SHP77 (cell line): ENCODE measurements at regions not wholly inside any gene's neighbourhood (a gene's known extent, or its start where the extent isn't known, plus 50 kb on each side); places are given as distances from the start of the nearest gene placed in this dataset.
A peak's percentile ranks its signal among the peaks of the same experiment; 100 is the strongest.
"Not testable (repeated sequence)": the region's sequence is repeated elsewhere in the genome, so short reads cannot be mapped to it uniquely, and the experiment has no call there.

Experiments
- DNase-seq, 2 experiments: peaks; one replicate each; lab custom pipeline; 2025; lab: John Stamatoyannopoulos, UW

- DNase-seq: no peak
Observed at GRCh38 chr6:27674882-27675281, 202.0 kb upstream of the ZNF184 start.

GRCh38 chr6:27672113-27672799, 199.4 kb upstream of the ZNF184 start:
- peak; percentile 80 to 85 for DNase-seq

DNA sequence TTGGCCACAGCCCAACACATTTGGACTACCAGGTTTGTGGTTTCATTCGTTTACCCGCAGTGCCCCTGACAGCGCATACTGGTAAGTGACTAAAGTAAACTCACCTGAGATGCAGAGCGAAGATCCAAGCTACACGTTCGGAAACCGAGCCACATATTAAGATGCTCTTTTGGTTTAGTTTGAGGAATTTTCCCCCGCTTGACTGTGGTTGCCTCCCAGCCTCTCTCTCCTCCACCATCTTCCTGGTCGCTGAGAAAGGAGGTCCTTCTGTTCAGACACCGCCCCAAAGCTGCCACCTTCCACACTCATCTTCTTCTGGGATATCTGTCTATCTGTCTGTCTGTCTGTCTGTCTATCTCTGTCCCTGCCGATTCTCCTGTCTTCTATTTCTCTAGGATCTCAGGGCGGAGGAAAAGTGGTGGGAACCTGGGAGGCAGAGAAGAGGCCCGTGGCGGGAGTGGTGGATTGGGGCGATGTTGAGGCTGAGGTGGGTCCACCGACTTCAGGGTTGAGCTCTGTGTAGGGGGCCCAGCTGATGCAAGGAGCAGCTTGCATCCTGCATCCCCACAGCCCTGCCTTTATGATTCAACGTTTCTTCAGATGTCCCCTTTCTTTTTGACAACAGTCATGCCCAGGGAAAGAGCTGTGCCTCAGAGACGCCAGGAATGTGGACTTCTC, 196.9 kb upstream of the ZNF184 start:
- peak in 1 of 2 experiments; percentile 35 for DNase-seq

- DNase-seq: no peak
Observed at GRCh38 chr6:27669295-27669623, 196.4 kb upstream of the ZNF184 start.

DNA sequence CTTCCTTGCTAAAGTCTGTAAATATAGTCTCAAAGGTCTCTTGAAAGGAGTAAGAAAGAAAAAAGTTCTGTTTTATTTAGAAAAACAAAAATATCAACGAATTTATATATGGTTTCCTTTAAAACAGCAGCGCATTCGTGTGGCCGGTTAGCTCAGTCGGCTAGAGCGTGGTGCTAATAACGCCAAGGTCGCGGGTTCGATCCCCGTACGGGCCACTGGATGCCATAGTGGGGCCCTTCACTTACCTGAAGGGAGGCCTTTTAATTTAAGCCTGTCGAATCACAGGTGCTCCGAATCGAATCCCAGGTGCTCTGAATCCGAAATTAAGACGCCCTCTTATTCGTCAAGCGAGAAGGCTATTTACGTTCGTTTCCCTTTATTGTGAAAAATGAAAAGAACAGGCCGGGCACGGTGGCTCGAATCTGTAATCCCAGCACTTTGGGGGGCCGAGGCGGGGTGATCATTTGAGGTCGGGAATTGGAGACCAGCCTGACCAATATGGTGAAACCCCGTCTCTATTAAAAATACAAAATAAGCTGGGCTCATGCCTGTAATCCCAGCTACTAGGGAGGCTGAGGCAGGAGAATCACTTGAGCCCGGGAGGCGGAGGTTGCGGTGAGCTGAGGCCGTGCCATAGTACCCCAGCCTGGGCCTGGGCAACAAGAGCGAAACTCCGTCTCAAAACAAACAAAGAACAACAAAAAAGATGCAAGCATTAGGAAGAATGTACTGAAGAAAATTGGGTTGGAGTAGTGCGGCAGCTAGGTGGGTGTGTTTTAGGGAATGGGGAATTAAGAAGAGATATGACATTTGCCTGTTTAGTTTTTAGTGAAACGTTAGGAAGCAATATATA, 195.8 kb upstream of the ZNF184 start:
- peak; percentile 35 to 73 for DNase-seq

DNA sequence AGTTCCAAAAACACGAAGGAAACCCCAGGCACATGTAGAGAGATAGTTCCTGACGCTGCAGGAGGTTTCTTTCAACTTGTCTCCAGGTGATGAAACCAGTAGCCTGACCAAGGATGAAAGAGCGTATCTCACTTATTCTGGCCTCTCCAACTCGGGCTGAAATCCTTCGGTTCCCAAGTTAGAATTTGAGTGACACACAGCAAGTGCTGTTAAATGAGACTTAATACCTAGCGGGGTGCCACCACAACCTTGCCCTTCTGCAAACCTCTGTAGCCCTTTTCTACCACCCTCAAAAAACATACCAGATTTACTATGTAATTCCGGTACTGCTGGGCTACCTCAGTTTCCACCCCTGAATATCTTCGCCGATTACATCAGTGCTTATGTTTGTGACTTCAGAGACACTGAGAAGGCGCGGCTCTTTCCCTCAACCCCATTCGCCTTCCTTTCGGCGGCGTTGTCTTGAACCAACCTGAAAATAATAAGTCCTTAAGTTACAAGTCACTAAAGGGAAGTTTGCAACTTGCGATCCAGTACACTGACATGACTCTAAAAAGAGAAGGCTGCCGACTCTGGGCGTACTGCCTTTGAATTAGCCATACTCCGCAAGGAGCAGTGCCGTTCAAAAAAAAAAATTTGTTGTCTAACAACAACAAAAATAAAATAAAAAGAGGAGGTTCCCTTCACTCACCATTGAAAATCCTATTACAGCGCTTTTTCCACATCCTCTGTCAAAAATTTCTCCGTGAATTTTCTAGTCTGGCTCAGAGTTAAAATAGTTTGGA, 194.9 kb upstream of the ZNF184 start:
- no peak for DNase-seq

DNA sequence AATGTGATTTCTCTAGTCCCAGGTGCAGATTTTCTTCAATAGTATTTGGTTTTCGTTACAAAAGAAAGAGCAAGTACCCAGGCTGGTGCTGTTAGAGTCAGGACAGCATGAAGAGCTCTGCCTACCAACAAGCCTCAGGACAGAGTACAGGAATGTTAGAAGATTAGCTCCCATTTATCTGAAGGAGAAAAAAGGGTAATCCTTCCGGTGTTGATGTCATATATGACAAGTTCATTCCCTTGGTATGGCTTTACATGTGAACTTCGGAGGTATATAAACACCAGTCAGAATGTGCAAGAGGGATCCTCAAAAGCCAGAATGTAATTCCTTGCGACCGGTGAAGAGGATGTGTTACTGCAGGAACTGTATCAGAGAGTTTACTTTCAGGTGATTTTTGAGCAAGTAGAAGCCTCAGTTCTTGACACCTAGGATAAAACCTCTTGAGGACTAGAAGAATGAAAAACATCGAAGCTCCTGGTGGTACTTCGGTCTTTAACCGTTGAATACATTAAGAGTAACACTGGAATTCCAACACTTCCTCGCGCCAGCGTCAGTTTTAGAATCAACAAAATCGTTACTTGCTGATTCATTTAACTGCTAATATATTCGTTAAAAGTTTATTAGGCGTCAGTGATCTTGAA, 194.2 kb upstream of the ZNF184 start:
- no peak for DNase-seq

DNA sequence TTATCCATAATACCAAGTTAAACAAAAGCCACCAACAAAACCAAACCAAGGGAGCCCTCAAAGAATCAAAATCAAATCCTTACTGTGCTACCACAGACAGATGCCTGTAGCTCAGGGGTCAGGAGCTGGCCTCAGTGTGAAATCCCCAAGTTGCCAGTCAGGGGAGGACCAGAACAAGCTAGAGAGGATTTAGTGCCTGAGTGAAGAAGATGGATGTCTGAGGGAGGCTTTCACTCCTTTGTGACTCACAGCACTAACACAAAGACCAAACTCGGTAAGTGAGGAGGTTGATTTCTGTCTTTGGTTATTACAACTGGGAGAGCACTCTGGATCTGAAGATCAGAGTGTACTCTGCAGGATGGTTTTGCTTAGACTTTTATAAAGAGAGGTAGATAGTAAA, 189.9 kb upstream of the ZNF184 start:
- no peak for DNase-seq

DNA sequence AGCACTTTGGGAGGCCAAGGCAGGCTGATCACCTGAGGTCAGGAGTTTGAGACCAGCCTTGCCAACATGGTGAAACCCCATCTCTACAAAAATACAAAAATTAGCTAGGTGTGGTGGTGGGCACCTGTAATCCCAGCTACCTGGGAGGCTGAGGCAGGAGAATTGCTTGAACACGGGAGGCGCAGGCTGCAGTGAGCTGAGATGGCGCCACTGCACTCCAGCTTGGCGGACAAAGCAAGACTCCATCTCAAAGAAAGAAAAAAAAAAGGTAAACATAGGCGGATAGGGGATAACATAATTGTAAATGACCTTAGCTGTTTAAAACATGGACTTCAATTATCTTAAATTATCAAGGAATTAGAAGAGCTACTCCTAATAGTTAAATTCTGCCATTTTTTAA, 189.3 kb upstream of the ZNF184 start:
- not testable (repeated sequence) for DNase-seq

DNA sequence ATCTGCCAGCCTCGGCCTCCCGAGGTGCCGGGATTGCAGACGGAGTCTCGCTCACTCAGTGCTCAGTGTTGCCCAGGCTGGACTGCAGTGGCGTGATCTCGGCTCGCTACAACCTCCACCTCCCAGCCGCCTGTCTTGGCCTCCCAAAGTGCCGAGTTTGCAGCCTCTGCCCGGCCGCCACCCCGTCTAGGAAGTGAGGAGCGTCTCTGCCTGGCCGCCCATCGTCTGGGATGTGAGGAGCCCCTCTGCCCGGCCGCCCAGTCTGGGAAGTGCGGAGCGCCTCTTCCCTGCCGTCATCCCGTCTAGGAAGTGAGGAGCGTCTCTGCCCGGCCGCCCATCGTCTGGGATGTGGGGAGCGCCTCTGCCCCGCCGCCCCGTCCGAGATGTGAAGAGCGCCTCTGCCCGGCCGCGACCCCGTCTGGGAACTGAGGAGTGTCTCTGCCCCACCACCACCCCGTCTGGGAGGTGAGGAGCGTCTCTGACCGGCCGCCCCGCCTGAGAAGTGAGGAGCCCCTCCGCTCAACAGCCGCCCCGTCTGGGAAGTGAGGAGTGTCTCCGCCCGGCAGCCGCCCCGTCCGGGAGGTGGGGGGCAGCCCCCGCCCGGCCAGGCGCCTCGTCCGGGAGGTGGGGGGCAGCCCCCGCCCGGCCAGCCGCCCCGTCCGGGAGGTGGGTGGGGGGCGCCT, 180.4 kb upstream of the ZNF184 start:
- not testable (repeated sequence) for DNase-seq

- DNase-seq: peak in 1 of 2 experiments; percentile 9
Observed at GRCh38 chr6:27651371-27651732, 178.4 kb upstream of the ZNF184 start.

DNA sequence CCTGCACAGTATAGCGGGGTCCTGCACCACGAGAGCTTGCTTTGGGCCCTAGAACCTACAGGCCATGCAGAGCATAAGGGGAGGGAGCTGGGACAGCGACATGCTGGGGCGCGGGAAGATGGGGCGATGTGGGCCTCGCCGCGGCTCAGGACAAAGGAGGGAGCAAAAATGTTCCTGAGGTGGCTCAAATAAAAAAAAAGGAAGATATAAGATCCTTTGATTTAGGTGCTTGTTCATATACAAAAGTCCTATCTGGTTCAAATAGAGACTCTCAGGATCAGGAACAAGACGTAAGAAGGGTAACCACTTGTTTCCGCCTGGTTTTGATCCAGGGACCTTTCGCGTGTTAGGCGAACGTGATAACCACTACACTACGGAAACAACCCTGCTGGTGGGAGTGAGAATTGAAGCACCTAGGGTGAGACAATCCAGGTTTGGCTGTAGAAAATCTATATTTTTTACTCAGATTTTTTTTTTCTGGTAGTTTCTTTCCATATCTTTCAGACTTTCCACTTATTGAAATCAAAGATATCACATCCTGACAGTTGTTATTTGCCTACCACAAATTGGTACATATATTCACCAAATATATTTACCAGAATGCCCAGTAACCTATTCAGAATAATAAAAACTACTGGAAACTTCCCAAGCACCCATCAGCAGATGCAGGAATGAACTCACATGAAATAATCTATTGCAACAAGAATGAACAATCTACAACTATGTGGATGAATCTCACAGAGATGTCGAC, 177.9 kb upstream of the ZNF184 start:
- peak; percentile 72 to 73 for DNase-seq

GRCh38 chr6:27644528-27644927, 171.6 kb upstream of the ZNF184 start:
- DNase-seq: no peak

DNA sequence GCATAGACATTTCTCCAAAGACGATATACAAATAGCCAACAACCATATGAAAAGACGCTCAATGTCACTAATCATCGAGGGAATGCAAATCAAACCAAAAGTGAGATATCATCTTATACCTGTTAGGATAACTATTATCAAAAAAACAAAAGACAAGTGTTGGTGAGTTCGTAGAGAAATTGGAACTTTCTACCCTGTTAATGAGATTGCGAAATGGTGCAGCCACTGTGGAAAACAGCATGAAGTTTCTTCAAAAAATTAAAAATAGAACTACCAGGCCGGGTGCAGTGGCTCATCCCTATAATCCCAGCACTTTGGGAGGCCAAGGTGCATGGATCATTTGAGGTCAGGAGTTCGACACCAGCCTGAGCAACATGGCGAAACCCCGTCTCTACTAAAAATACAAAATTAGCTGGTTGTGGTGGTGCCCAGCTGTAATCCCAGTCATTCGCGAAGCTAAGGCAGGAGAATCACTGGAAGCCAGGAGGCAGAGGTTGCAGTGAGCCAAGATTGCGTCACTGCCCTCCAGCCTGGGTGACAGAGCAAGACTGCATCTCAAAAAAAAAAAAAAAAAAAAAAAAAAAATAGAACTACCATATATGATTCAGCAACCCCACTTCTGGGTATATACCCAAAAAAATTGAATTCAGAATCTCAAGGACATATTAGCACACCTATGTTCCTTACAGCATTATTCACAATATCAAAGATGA, 170.0 kb upstream of the ZNF184 start:
- no peak for DNase-seq

DNA sequence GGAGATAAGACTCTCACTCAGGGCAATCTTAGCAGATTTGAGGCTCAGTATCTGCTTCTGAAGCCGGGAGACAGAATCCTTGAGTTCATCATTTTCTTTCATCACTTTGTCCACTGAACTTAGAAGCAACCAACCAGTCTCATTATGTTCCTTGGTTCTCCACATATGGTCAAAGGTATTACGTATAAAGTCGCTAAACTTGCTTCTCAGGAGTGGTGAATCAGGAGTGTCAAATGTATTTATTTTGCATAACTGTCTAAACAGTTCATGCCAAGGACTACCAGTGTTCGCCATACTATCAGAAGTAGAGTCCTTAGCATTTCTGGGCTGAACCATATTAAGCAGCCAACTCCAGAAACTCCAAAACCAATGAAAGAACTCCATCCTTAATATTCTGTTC, 163.0 kb upstream of the ZNF184 start:
- not testable (repeated sequence) for DNase-seq

- DNase-seq: peak in 1 of 2 experiments; percentile 16
Observed at GRCh38 chr6:27633221-27633688, 160.3 kb upstream of the ZNF184 start.

DNA sequence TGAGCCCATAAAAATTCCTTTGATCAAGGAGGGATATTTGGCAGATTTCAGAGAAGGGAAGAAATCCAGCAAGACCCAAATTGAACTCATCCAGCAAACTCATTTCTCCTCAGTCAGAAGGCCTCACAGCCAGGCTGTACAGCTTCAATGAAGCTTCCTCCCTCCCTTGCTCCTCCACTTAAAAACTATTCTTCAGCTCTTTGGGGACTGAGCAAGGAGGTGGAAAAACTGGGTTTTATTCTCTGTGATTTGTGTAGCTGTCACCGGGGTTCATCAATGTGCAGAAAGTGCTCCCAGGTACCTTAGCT, 158.7 kb upstream of the ZNF184 start:
- DNase-seq: no peak

DNA sequence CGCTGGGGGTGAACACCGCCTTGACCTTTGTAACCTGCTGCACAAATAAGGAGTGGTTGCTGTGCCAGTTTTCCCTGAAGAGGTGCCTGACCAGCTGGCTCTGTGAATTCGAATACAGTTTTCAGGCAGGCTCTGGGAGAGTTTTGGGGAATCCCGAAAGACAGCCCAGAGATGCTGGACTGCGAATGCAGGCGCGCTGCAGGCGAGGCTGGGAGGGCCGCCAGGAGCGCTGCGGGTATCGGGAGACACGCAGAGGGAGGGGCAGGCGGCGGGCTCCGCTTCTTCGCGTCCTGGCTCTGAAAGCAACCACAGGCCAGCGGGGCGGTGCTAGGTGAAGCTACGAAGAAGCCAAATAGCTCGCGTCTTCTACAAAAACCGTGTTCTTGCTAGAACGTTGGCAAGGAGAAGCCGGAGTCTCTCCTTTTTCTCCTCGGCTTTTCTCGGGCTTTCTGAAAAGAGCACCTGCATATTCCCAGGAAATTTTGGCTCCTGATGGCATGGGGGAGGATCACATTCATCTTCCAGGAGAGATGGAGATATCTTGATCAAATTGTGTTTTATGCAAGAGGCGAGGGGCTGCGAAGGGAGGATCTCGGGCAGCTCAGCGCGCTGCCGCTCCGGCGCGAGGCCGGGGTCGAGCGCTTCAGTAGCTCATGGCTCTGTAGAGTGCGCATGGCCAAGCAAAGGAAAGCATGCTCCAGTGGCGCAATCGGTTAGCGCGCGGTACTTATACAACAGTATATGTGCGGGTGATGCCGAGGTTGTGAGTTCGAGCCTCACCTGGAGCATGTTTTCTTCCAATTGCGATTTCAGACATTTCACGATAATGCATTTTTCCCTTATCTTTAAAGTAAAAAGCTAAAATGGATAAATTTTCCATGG, 158.1 kb upstream of the ZNF184 start:
- peak in 1 of 2 experiments; percentile 42 for DNase-seq
